Activated T-cell treated with anti-CD3 and anti-CD28 coated beads for 4 hours (primary cell): ENCODE measurements at regions not wholly inside any gene's neighbourhood (a gene's known extent, or its start where the extent isn't known, plus 50 kb on each side); places are given as distances from the start of the nearest gene placed in this dataset.

Experiments used
- DNase-seq: peaks from one replicate; pipeline ENCODE4 v3.0.0-alpha.2; 2020

DNA sequence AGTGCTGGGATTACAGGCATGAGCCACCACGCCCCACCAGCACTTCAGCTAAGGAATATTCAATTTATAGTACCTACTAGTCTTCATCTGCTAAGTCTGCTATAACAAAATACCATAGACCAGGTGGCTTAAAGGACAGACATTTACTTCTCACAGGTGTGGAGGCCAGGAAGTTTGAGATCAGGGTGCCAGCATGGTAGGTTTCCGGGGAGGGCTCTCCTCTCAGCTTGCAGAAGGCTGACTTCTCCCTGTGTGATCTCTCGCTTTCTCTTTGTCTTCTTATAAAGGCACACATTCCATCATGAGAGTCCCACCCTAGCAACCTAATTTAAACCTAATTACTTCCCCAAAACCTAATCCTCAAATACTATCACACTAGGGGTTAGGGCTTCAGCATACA, 433.0 kb downstream of the INSC start:
- DNase-seq: no peak

DNA sequence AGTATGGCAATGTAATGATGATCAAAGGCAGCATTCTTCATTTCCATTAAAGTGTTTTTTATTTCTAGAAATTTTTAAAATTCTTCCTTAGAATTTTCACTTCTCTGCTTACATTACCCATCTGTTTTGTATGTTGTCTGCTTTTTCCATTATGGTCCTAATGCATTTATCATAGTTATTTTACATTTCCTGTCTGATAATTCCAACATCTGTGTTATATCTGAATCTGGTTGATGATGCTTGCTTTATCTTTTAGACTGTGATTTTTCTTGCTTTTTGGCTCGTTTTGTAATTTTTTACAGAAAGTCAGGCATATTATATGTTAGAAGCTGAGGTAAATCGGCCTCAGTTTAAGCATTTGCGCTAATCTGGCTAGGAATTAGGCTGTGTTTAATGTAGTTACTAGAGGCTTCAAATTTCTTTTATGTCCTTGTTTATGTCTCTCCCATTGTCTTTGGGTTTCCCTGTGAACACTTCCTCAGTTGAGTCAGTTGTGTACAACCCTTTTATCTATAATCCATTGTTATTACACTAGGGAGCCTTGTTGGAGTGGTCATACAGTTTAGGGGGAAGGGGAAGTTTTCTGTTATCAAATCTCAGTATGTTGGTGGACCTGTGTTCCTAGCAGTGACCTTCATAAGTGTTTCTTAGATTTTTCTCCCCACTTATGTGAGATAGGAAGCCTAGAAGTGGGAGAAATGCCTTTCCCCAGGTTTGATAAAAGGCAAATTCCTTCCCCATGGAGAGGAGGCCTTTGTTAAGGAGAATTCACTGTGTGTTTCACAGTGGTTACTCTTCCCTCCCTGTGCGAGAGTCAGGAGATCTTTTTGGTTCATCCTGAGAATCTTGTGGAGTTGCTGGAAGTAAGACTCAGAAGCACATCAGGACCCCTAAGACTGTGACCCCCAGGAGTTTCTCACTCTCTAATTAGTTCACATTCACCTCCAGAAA, 437.5 kb downstream of the INSC start:
- DNase-seq: no peak

DNA sequence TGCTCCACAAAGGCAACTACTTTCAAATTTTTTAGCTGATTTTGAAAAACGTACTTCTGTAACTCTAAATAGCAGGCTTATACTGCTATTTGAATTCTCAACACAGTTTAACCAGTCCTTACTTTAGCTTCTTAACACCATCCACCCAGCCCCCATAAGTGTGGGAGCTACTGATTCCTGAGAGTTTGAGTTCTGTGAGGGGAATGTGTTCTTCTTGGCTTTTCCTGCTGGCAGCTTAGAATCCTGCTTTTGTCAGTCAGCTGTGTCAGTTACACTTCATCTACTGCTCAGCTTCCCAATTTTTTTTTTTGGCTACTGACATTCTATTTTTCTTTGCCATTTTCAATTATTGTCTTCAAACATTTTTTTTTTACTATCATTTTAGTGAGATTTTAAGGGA, 440.4 kb downstream of the INSC start:
- DNase-seq: no peak

DNA sequence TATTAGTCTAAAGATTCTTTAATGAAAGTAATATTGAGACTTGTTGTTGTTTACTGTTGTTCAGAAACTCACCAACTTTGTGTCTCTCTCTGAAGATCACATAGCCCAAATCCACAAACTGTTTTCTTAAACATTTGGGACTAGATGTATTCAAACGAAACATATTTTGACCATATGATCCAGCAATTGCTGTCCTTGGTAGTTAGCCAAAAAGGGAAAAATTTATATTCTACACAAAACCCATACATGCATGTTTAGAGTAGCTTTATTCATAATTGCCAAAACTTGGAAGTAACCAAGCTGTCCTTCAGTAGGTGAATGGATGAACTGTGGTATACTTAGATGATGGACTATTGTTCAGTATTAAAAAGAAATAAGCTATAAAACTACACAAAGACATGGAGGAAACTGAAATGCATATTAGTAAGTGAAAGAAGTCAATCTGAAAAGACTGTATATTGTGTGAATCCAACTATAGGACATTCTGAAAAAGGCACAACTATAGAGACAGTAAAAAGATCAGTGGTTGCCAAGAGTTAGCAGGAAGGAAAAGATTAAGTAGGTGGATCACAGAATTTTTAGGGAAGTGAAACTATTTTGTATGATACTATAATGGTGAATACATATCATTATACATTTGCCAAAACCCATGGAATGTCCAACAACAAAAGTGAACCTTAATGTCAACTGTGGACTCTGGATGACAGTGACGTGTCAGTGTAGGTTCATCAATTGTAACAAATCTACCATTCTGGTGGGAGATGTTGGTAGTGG, 442.9 kb downstream of the INSC start:
- no peak for DNase-seq

DNA sequence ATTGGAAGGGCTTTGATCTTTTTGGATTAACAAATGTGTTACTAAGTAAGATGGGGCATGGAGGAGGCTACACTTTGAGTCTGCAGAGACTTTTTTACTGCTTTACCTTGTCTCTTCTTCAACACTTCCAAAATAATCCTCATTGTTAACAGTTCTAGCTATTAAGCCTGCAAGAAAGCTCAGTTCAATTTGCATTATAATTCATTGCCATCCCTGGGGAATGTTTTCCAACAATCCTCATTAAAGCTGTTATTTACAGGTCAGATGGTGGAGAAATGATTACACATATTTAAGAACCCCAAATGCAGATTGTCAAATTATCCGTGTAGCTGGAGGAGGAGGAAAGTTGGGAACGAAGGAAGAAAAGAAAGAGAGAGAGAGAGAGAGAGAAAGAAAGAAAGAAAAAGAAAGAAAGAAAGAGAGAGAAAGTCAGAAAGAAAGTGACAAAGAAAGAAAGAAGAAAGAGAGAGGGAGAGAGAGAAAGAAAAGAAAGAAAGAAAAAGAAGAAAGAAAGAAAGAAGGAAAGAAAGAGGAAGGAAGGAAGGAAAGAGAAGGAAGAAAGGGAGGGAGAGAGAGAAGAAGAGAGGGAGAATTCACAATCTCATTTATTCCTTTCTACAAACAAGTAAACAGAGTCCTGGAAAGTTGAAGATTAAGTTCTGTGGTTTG, 443.9 kb downstream of the INSC start:
- DNase-seq: no peak

DNA sequence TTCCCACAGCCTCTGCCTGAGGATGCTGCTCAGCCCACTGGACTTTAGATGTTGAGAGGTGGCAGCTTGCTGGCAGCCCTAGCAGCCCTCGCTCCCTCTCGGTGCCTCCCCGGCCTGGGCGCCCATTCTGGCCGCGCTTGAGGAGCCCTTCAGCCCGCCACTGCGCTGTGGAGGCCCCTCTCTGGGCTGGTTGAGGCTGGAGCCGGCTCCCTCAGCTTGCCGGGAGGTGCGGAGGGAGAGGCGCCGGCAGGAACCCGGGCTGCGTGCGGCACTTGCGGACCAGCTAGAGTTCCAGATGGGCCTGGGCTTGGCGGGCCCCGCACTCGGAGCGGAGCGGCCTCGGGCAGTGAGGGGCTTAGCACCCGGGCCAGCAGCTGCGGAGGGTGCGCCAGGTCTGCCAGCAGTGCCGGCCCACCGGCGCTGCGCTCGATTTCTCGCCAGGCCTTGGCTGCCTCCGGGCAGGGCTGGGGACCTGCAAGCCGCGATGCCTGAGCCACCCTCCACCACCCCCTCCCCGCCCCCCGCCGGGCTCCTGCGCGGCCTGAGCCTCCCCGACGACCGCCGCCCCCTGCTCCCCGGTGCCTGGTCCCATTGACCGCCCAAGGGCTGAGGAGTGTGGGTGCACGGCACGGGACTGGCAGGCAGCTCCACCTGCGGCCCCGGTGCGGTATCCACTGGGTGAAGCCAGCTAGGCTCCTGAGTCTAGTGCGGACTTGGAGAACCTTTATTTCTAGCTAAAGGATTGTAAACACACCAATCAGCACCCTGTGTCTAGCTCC, 446.2 kb downstream of the INSC start:
- no peak for DNase-seq

DNA sequence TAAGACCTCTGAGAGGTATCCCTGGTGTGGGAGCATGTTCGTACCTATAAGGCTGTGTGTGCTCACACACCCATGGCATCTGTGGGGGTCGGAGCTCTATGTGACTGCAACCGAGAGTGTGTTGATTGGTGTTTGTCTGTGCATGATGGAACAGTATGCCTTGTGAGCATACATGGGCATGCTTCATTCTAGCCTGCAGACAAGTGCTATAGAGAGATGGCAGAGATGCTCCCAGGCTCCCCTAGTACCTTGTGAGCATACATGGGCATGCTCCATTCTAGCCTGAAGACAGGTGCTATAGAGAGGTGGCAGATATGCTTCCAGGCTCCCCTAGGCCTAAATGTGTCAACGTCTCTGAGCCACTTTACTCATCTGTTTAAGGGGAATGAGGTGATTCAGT, 447.5 kb downstream of the INSC start:
- DNase-seq: no peak

DNA sequence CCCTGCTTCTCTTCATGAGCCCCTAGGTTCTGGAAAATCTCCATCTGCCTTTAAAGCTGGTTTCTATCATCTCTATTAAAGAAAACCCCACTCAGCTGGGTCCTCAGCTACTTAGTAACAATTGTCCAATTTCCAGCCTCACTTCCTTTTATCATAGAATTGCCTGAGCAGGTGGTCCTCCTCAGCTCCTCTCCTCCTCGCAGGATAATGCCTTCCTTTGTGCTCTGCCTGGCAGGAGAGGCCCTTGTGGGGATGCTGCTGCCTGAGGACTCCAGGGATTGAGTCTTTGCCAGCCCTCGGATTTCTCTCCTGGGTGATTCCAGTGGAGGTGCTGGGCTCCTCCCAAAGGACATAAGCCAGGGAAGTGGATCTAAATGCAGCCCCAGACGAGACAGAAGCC, 448.3 kb downstream of the INSC start:
- DNase-seq: no peak

DNA sequence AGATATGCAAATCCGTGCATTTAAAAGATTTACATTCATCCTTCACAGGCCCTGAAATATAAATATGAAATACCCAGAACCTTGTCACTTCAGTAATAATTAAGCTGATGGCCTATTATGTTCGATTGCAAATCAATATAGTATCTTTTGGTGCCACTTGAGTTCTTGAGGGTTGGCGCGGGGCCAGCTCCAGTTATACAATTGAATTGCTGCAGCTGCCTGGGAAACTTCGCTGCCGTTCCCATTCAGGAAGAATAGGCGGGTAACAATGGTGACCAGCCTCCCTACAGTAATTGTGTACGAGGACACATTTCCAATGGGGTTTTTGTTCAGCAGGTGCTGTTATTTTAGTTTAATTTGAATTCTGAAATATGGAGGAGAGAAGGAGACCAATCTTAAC, 451.2 kb downstream of the INSC start:
- no peak for DNase-seq

DNA sequence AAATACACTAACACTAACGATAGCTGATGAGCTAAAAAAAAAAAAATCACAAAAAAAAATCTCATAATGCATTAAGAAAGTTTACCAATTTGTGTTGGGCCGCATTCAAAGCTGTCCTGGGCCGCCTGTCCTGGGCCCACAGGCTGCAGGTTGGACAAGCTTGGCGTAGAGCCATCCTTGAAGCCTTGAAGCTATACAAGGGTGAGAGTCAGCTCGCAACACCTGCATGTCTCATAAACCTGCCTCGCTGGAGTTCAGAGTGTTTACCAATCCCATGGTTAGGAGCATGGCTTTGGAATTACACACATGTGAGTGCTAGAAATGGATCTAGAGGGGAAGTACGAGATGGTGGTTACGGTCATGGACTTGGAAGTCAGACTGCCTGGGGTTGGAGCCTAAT, 453.7 kb downstream of the INSC start:
- no peak for DNase-seq

DNA sequence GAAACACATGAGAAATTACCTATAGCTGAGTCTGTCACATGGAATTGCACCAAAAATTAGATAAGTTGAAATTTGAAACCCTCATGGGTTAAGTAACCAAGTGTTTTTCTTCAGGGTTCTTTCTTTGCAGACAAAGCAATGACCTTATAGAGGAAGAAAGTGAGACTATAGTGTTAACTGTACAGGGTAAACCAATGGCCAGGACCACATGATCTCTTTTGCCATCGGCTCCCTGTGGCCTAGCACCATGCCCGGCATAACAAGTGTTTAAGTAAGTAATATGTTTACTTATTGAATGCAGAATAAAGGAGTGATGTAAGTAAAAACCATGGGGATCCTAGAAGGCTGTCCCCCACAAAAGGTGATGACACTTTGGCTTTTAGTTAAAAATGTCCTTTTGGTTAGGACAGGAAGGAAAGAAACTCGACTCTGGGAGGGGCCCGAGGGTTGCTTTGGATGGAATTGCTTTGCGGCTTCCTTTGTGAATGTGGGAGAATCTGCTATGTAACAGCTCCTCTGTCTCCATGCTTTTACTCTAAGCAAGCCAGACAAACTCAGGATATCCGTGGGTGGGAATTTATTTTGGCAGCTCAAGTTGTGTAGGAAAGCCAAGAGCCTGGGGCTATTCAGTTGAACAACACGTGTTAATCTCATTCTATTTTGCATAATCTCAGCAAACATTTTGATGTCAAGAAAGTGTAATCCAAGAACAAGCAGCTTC, 454.7 kb downstream of the INSC start:
- DNase-seq: no peak

DNA sequence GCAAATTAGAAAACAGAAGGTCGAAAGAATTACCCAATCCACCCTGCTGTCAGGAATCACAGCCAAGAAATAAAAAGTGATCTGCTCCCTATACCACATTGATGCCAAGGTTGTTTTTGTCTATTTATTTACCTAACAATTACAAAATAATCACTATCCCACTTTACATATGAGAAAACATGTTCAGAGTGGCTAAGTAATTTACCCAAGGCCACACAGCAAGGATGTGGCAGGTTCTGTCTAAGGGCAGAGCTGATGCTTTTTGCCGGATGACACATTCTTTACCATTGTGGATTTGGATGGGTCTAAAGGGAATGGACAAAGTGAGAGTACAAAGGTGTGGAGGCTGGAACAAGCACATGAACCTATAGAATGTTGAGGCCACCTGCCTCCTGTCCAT, 460.7 kb downstream of the INSC start:
- no peak for DNase-seq

DNA sequence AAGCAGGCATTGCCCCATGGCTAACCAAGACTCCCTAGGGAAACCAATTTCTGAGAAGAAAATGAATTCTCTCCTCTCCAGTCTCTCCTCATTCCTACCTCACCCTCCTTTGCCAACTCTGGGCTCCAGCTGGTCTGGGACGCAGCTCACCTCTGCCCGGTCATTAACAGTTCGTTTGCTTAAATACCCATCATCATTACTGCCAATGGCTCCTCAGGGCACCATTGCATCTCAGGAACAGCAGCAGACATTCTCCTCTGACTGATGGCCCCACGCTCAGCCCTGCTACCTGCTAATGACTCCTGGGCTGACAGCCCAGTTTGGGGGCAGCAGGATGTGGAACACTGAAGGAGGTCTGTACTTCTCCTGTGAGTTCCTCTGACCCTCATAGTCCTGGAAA, 462.0 kb downstream of the INSC start:
- DNase-seq: no peak

DNA sequence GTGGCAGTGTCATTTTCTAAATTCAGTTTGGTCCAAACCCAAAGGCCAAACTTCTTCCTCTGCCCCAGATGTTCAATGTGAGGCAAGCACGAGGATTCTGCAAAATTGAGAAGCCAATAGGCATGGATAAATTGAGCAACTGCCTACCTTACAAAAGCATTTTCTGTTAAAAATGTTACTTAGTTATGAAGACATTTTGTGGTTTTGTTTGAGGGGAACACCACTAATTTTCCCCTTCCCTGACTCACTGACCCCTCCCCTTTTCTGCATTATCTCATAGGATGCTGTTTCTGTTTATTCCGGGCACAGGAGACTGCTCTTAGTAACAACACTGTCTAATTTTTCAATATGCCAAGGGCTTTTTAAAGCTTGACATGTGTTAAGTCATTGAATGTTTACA, 462.8 kb downstream of the INSC start:
- no peak for DNase-seq

DNA sequence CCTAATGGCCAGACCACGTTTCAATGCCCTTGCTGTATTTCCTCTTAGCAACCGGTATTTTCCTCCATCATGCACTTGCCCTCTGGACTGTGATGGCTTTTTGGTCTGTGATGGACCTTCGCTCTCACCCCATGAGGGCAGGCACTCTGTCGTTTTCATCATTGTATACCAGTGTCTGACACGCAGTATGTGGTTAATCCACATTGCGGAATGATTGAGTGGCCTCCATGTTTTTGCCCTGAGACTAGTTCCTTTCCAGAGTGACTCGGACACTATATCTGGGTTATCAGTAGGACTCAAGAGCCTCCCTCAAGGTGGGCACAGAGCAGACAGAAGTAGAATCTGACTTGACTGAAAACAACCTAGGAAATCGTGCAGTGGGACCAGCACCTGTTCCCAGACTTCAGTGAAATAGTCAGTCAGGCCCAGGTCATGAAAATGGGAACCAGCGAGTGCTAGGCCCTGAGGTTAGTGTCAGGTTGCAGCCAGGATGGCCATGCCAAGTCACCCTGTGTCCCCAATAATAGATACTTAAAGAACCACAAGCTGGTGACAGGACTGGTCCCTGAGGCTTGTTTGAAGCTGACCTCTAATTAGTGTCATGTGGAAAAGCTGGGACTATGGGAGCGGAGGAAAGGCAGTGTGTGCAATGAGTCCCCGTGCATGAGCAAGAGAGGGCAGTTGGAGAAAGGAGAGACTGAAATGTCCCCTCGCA, 464.7 kb downstream of the INSC start:
- DNase-seq: no peak

DNA sequence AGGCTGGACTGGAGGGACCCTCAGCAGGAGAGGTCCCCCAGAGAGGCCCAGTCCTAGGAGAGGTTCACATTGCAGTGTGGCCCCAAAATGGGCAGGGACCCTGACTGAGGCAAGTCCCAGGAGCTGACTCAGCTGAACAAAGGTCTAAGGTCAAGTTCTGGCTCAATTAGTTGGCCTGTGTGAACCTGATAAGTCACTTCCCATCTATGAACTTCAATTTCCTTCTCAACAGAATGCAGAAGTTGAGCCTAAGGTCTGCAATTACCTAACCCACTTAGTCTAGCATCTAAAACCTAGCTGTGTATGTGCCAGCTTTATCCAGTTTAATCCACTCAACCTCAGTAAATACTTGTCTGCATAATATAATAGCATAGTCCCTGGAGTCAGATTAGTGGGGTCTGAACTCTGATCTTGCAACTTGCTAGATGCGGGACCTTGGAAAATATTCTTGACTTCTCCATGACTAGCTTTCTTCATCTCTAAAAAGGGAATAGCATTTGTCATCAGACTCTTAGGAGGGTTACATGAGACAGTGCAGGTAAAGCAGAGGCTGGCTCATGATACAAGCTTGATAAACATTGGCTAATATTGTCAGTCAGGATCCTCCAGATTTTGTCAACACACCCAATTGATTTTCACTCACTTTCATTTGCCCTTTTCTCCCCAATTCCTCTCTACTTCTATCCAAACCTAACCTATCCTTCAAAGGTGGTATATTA, 465.5 kb downstream of the INSC start:
- no peak for DNase-seq

DNA sequence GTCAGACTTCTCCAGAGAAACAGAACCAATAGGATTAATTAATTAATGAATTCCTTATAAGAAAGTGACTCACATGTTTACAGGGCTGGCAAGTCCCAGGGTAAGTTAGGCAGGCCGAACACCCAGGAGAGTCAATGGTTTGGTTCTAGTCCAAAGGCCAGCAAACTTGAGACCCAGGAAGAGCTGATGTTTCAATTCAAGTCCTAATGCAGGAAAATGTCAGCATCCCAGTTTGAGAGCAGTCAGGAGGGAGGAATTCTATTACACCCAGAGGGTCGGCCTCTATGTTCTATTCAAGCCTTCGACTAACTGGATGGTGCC, 466.0 kb downstream of the INSC start:
- no peak for DNase-seq

DNA sequence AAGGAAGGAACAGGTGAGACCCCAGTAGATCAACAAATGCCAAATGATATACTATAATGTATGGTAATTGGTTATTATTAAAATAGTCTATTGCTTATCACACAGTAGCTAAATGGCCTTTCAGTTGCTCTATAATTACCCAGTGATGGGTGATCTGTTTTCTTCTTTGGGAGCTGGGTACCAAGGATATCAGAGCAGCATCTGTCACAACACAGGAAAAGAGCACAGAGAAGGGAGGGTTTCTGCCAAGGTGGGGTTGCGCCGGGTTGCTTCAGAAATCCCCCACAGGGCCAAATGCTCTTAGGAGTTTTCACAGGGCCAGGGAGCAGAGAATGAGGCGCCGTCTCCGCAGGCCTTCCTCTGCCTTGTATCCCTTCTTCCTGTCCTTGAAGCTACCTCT, 469.4 kb downstream of the INSC start:
- DNase-seq: no peak

DNA sequence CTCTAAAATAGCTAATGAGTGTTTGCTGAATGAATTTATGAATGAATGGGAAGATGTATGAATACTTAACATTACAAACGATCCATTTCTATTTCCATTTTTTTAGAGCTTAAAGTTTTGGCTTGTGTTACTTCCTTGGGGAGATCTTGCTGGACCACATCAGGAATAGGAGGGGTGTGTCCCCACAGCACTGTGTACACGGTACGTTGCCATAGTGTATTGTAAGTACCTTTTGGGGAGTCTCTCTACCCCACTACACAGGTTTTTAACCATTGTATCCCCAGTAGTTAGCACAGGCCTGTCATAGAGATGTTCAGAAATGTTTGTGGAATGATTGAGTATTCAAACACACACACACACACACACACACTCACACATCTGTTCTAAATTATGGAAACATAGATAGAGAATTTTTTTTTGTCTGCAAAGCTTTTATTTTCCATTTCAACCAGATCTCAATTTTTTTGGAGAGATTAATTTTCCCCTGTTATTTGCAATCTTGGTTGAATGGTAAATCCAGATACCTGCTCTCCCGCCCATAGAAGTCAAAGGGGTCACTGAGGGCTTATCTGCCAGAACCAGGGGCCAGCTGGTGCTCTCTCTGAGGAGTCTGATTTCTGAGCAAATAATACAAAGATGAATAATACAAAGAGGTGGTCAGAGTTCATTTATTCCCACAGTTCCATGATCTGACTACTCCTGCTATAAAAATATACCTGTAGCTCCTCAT, 471.0 kb downstream of the INSC start:
- no peak for DNase-seq

DNA sequence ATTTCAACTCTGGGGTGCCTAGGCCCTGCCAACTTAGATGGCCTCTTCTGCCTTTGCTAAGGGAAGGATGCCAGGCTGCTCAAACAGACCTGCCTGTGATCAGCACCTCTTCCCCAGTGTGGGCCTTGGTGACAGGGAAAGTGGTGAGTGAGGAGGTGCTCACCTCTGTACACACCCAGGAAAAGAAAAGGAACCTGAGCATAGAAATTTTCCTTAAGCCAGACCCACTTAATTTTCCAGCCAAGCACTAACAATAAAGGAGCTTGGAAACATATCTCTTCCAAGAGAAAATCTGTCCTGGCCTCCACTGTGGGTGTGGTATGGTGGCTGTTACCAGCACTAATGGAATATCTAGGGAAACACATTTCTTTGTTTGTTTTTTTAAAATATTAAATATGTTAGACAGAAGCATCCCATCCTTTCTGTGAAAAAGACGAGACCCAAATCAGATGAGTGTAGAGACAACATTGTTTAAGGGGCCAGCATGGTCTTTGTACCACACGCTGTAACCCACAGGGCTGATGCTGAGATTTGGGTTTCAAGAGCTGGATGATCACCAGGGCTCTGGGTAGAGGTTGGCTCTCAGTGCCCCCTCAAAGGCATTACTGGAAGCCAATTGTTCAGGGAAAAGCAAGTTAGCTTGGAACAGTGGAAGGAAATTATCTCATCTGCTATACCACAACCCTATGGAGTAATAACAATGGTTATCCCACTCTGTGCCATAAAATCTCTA, 472.2 kb downstream of the INSC start:
- DNase-seq: no peak
